ENCODE measurements at regions not wholly inside any gene's neighbourhood (a gene's known extent, or its start where the extent isn't known, plus 50 kb on each side); places are given as distances from the start of the nearest gene placed in this dataset.

DNA sequence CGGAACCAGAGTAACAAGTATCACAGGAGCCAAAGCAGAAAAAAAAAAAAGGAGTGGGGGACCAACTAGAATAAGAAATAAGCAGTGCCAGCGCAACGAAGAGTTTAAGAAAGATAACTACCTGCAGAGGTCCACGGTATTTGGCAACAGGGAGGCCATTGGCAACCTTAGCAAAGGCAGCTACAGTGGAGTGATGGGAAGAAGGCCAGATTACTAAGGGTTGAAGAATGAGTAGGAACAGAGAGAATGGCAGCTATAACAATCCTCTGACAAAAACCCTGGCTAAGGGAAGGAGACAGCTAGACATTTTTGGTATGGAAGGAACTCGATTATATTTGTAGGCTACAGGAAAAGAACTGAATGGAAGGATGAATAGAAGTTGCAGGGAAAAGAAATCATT lies 93.4 kb upstream of the DMAC1 start:
- TF ChIP-seq POLR2A (IDR thresholded peaks at IDR 0.05): no peak
- TF ChIP-seq, protein P1, sequence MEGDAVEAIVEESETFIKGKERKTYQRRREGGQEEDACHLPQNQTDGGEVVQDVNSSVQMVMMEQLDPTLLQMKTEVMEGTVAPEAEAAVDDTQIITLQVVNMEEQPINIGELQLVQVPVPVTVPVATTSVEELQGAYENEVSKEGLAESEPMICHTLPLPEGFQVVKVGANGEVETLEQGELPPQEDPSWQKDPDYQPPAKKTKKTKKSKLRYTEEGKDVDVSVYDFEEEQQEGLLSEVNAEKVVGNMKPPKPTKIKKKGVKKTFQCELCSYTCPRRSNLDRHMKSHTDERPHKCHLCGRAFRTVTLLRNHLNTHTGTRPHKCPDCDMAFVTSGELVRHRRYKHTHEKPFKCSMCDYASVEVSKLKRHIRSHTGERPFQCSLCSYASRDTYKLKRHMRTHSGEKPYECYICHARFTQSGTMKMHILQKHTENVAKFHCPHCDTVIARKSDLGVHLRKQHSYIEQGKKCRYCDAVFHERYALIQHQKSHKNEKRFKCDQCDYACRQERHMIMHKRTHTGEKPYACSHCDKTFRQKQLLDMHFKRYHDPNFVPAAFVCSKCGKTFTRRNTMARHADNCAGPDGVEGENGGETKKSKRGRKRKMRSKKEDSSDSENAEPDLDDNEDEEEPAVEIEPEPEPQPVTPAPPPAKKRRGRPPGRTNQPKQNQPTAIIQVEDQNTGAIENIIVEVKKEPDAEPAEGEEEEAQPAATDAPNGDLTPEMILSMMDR (IDR thresholded peaks at IDR 0.05): no peak
